GM19193 (cell line): ENCODE measurements at regions not wholly inside any gene's neighbourhood (a gene's known extent, or its start where the extent isn't known, plus 50 kb on each side); places are given as distances from the start of the nearest gene placed in this dataset.

ENCODE experiments used
- POLR2A ChIP-seq: IDR thresholded peaks from 4 replicates; pipeline ENCODE4 v1.6.1; 2011; ENCODE audit not compliant: insufficient read depth, insufficient read length; ENCODE audit errors: extremely low read depth

- no peak for TF ChIP-seq POLR2A
Measured at GRCh38 chr5:167061695-167062094, 1229.8 kb upstream of the WWC1 start.

GRCh38 chr5:167063116-167063515 is 1228.3 kb upstream of the WWC1 start:
- no peak for TF ChIP-seq POLR2A

DNA sequence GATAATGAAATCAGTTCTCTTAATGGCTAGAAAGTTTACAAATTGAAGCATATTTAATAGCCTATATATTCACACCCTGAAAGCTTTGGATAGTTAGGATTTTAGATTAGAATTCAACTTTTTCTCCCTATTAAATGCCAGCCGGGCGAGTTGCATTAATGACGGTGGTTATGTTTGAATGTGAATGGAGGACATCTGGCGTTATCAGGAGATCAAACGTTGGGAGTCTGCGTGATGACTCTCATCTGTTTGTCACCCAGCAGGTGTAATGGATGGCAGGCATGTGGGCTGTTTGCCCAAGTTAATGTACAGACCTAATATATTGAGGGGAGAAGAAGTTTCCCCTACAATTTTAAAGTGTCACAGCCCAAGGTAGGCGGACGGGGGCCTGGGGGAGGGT is 1227.7 kb upstream of the WWC1 start:
- no peak for TF ChIP-seq POLR2A

GRCh38 chr5:167064198-167064776 is 1227.2 kb upstream of the WWC1 start:
- no peak for TF ChIP-seq POLR2A

DNA sequence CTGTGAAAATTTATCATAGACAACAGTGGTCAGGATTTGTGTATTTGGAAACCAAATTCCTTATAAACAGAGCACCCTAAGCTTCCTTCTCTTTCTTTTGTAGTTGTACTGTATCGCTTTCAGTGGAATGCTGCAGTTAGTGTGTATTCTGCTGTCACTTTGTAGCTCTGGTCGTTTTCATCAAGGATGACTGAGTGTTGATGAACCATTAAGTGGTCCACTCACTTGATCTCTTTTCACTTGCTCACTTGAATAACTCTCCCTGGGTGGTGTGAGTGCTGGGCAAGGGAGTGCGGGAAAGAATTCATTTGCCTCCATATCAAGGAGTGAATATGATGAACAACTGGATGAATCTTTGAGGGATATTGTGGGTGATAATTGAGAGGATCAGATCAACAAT is 1225.7 kb upstream of the WWC1 start:
- TF ChIP-seq POLR2A, result no peak

DNA sequence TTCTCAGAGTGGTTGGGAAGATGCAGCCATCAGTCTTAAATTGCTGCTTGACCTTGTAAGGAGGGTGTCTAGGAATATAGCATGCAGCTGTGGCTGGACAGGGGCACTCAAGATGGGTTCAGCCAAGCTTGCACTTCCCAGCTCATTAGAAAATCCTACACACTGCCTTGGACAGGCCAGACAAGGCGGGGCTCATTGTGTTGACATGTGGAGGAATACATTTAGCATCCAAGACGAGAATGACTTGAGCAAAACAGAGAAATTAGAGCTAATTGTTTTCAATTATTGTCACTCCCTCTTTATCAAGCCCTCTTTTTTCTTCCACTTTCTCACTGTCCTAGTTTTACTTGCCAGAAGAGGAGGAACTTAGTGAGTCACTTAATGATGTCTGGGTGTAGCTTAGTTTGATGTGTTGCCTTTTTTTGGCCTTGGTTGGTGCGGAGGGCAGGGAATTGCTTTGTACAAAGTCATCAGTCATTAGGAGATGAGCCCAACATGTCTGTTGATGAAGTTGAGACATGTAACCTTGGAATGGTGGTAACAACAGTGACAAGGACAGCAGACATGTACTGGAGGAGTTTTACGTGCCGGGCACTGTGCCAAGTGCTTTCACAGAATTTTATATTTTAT is 1219.3 kb upstream of the WWC1 start:
- no peak for TF ChIP-seq POLR2A

GRCh38 chr5:167081561-167081960 is 1209.9 kb upstream of the WWC1 start:
- TF ChIP-seq POLR2A, result no peak

GRCh38 chr5:167096816-167097215 is 1194.6 kb upstream of the WWC1 start:
- no peak for TF ChIP-seq POLR2A

- no peak for TF ChIP-seq POLR2A
Measured at GRCh38 chr5:167104351-167104750, 1187.1 kb upstream of the WWC1 start.

- TF ChIP-seq POLR2A, result no peak
Measured at GRCh38 chr5:167105941-167106340, 1185.5 kb upstream of the WWC1 start.

GRCh38 chr5:167107684-167108083 is 1183.8 kb upstream of the WWC1 start:
- no peak for TF ChIP-seq POLR2A

DNA sequence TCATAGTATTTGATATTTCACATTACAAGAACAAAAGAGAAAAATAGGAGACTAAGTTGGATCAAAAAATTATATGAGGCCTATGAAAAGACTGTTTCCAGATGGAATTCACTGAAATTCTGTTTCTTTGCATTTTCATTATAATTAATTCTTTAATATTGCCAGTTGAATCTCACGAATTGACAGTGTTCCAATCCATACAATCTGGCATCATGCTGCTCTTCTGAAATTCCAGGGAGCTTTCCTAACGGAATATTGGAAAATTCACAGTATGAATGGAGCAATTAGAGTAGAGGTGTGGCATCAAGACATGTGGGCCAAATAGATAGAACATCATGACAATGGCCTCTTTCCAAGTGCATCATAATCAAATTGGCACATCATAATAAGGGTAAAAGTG is 1178.9 kb upstream of the WWC1 start:
- no peak for TF ChIP-seq POLR2A

DNA sequence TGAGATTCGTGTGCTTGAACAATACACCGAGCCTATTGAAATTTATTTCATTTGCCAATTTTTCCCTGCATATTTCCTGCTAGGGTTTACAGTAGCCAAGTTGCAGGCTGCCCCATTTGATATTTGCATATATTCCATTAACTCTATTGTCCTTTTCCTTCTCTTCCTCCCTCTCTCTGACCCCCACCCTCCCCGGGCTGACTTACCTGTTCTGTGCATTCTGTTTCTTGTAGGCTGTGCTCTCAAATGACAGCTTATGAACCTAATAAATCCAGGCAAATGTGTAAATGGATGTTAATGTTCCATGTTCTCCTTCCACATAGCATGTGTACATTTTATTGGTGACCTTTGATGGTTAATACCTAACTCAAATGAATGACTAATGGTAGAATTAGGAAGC is 1169.2 kb upstream of the WWC1 start:
- no peak for TF ChIP-seq POLR2A

- no peak for TF ChIP-seq POLR2A
Measured at GRCh38 chr5:167123126-167123525, 1168.3 kb upstream of the WWC1 start.

DNA sequence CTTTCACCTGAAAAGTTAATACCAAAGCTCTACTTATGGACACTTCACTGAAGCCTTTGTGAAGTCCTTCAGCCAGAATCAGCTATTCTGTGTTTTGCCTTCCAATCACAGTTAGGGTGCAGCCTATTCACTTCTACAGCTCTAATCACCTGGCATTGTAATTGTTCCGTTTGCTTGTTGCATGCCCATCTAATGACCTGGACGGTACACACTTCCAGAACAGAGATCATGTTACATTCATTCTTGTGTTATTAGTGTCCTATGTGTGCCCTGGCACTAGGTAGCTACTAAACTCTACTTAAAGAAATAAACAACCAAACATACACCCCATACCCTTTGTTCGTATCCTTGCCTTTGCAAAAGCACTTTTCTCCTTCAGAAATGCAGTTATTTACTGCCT is 1162.9 kb upstream of the WWC1 start:
- no peak for TF ChIP-seq POLR2A

- TF ChIP-seq POLR2A, result no peak
Measured at GRCh38 chr5:167140548-167141291, 1150.7 kb upstream of the WWC1 start.
